HepG2 (cell line): ENCODE measurements at regions not wholly inside any gene's neighbourhood (a gene's known extent, or its start where the extent isn't known, plus 50 kb on each side); places are given as distances from the start of the nearest gene placed in this dataset.

ENCODE experiments used
- ATAC-seq: fragments of 200-7000 bp; cut with Tn5 transposase; 3 replicates; pipeline ENCODE4 v1.9.1; 2020; ENCODE audit warnings: mild to moderate bottlenecking, moderate library complexity
- BruUV-seq: library from RNA; stranded (reverse); fragments of 400-500 nt; replicated peaks from 2 replicates; lab custom pipeline; 2021; lab: Mats Ljungman, UMichigan
- CTCF ChIA-PET: fragments of 300-600 bp; formaldehyde crosslinking; extraction: SDS; loops from one replicate; lab custom pipeline; 2021; ENCODE audit warnings: low total read pairs, inconsistent platforms, low intra/inter-chr PET ratio; lab: Yijun Ruan, JAX
- POLR2A ChIA-PET: fragments of 350-600 bp; sonication (Branson Sonifier 250); formaldehyde crosslinking; loops from one replicate; lab custom pipeline; 2020; ENCODE audit warnings: antibody characterized with exemption, inconsistent platforms; lab: Yijun Ruan, JAX
- DNase-seq: peaks from one replicate; pipeline ENCODE4 v3.0.0-alpha.2; 2015; ENCODE audit warnings: low spot score
- FAIRE-seq: peaks from 3 replicates; lab custom pipeline; 2011; peaks lifted over from hg19 to GRCh38; lab: Jason Lieb, UNC
- H2AFZ ChIP-seq: one replicate; pipeline ENCODE4 v1.6.1; 2011; ENCODE audit warnings: low read length, inconsistent platforms
- H3K27ac ChIP-seq: fragments of 300-600 bp; 3 replicates; pipeline ENCODE4 v1.8.0; 2011; ENCODE audit warnings: mixed run types, mild to moderate bottlenecking, mixed read lengths, low read length, inconsistent platforms; ENCODE audit not compliant: insufficient read depth; ENCODE audit errors: extremely low read length
- H3K27me3 ChIP-seq, 2 experiments: fragments of 200-600 bp in 1 of 2; 2 replicates in 1 of 2; 3 replicates in 1 of 2; pipeline versions ENCODE4 v1.6.0 to v1.8.0; 2011; ENCODE audit warnings: low read length in 2 of 2, mild to moderate bottlenecking in 2 of 2, moderate library complexity in 2 of 2, inconsistent platforms in 1 of 2; ENCODE audit not compliant: insufficient read depth in 2 of 2, control insufficient read depth in 1 of 2
- H3K36me3 ChIP-seq, 2 experiments: fragments of 200-600 bp in 1 of 2; replicated peaks in 1 of 2; 2 replicates in 1 of 2; 3 replicates in 1 of 2; pipeline versions ENCODE4 v1.5.1 to v1.8.0; 2011; ENCODE audit warnings: low read length in 2 of 2, inconsistent platforms in 1 of 2; ENCODE audit not compliant: insufficient read depth in 2 of 2, control insufficient read depth in 1 of 2
- H3K4me1 ChIP-seq: 2 replicates; pipeline ENCODE4 v1.5.1; 2012; ENCODE audit warnings: low read length, inconsistent platforms; ENCODE audit not compliant: insufficient read depth
- H3K4me2 ChIP-seq: 2 replicates; pipeline ENCODE4 v1.6.0; 2011; ENCODE audit warnings: low read depth, low read length, inconsistent platforms
- H3K4me3 ChIP-seq, 3 experiments: fragments of 200-600 bp in 1 of 3; sonication (generic), shearing (Covaris generic) in 1 of 3; replicated peaks in 1 of 3; 2 replicates each; pipeline ENCODE4 v1.5.1; 2011 to 2016; ENCODE audit warnings: low read length in 3 of 3, inconsistent platforms in 2 of 3, low read depth in 2 of 3, mild to moderate bottlenecking in 2 of 3, control low read depth in 1 of 3, mixed read lengths in 1 of 3; ENCODE audit not compliant: insufficient read depth in 1 of 3
- H3K79me2 ChIP-seq: one replicate; pipeline ENCODE4 v1.6.1; 2011; ENCODE audit warnings: low read length, inconsistent platforms; ENCODE audit not compliant: insufficient read depth
- H3K9ac ChIP-seq: 2 replicates; pipeline ENCODE4 v1.6.0; 2011; ENCODE audit warnings: mild to moderate bottlenecking, low read depth, low read length, inconsistent platforms; ENCODE audit not compliant: insufficient read depth
- H3K9me3 ChIP-seq: 2 replicates; pipeline ENCODE4 v1.5.1; 2012; ENCODE audit warnings: mild to moderate bottlenecking, low read length
- H4K20me1 ChIP-seq: 2 replicates; pipeline ENCODE4 v1.6.0; 2011; ENCODE audit warnings: inconsistent platforms, mild to moderate bottlenecking, low read length, moderate library complexity; ENCODE audit not compliant: insufficient read depth
- CHD4 ChIP-seq: fragments of 200-600 bp; sonication (generic); IDR thresholded peaks from 2 replicates; pipeline ENCODE4 v1.7.0; 2017; ENCODE audit warnings: mild to moderate bottlenecking, low read length, borderline replicate concordance
- KDM5B ChIP-seq: sonication (generic); formaldehyde crosslinking; IDR thresholded peaks from 2 replicates; pipeline ENCODE4 v1.4.0; 2020; ENCODE audit warnings: missing genetic modification reagents, mild to moderate bottlenecking, borderline replicate concordance
- MED13 ChIP-seq: sonication (generic); formaldehyde crosslinking; IDR thresholded peaks from 2 replicates; pipeline ENCODE4 v1.5.0; 2020; ENCODE audit warnings: missing genetic modification reagents
- RELA ChIP-seq: sonication (generic); formaldehyde crosslinking; IDR thresholded peaks from 2 replicates; pipeline ENCODE4 v1.4.0; 2020; ENCODE audit warnings: missing genetic modification reagents
- SAFB2 ChIP-seq: sonication (generic); formaldehyde crosslinking; IDR thresholded peaks from 2 replicates; pipeline ENCODE4 v1.5.1; 2020; ENCODE audit warnings: missing genetic modification reagents, low read depth, mild to moderate bottlenecking, borderline replicate concordance
- TRIM24 ChIP-seq: sonication (generic); formaldehyde crosslinking; IDR thresholded peaks from 2 replicates; pipeline ENCODE4 v1.8.0; 2022; ENCODE audit warnings: mild to moderate bottlenecking, missing genetic modification reagents
- ZBTB38 ChIP-seq: sonication (generic); formaldehyde crosslinking; IDR thresholded peaks from 2 replicates; pipeline ENCODE4 v1.5.1; 2020; ENCODE audit warnings: mild to moderate bottlenecking, missing genetic modification reagents
- ZNF264 ChIP-seq: sonication (generic); formaldehyde crosslinking; IDR thresholded peaks from 2 replicates; pipeline ENCODE4 v1.4.0; 2020; ENCODE audit warnings: missing genetic modification reagents
- ZNF414 ChIP-seq: sonication (generic); formaldehyde crosslinking; IDR thresholded peaks from 2 replicates; pipeline ENCODE4 v1.5.0; 2020; ENCODE audit warnings: missing genetic modification reagents
- WGBS: methylation state at CpG from one replicate; pipeline ENCODE4 v1.1.6; 2017; ENCODE audit warnings: low lambda C conversion rate; 5-methylcytosine and 5-hydroxymethylcytosine counted together
- in situ Hi-C: cut with HindIII; loops from 2 replicates; pipeline ENCODE4 v1.10.0; 2017; ENCODE audit warnings: low pct_unique_long_range_greater_than_20kb; ENCODE audit not compliant: extremely low pct_ligation_motif_present
- intact Hi-C: fragments of 100-400 bp; cut with micrococcal nuclease; formaldehyde crosslinking; loops from one replicate; pipeline ENCODE4 v1.10.0; 2022; ENCODE audit not compliant: unreplicated experiment

- Histone ChIP-seq H4K20me1 (no peaks in the 10 kb centered on the region), H3K4me1 (no peaks in the 10 kb centered on the region; the same call in 1 of the 2 replicates), H3K79me2 (no peaks in the 10 kb centered on the region), H3K27ac (no peak overlapping the region), H3K36me3 (no peaks in the 10 kb centered on the region), H3K9me3 (0 out of 2 replicates have a peak, but pooled peaks cover 1% of the 10 kb centered on the region)
- no TSS peak for BruUV-seq
- ATAC-seq (no peak), FAIRE-seq (no peak)
- 18% methylated on average over 8 of the region's 8 CpGs for WGBS
- TF ChIP-seq ZNF414 (no peak), ZBTB38 (CRISPR knock-in tag) (no peak), RELA (CRISPR knock-in tag) (no peak), CHD4 (no peak), TRIM24 (CRISPR knock-in tag) (no peak), ZNF264 (CRISPR knock-in tag) (no peak), SAFB2 (CRISPR knock-in tag) (no peak), KDM5B (CRISPR knock-in tag) (no peak), MED13 (CRISPR knock-in tag) (no peak)
- TF ChIP-seq, all 625 proteins: peak for 0
- in situ Hi-C loops (no loop called here), intact Hi-C loops (no loop called here)
- CTCF ChIA-PET = no interaction called here
- Histone ChIP-seq H3K4me3 (no peak overlapping the region), H3K9ac (no peak overlapping the region), H2AFZ (no peak overlapping the region), H3K4me2 (no peak overlapping the region), H3K27me3 (peaks cover 0 to 15% of the 10 kb centered on the region in 2 experiments; a peak in 3 of 5 replicates)
- POLR2A ChIA-PET = no interaction called here
- DNase-seq = no peak
These were observed 210.5 kb upstream of the KLF6 start for GRCh38 chr10:3995302-3996210.
